ENCODE measurements at regions not wholly inside any gene's neighbourhood (a gene's known extent, or its start where the extent isn't known, plus 50 kb on each side); places are given as distances from the start of the nearest gene placed in this dataset.

DNA sequence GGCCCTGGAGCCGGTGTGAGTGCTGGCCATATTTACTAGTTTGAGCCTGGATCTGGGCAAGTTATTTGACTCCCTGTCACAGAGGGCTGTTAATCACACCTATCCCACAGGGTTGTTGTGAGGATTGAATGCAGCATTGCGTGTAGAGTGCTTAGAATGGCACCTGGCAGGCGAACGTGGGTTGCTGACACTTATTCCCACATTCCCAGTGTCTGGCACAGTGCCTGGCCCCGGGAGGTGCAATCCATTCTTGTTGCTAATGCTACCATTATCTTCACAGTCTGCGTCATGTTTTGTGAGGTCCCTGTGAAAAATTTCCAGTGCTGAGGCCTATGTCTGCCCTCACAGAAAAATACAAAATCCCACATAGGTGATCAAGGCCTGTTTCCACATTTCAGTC is 66.1 kb downstream of the CD2 start:
- Histone ChIP-seq H2BK120ac (ENCODE audit: low read depth, low read length, poor library complexity, severe bottlenecking) (no peak overlapping the region), H3T11ph (ENCODE audit: low read length) (no peak overlapping the region), H3K18ac (ENCODE audit: insufficient read length, low read depth, low read length) (no peak overlapping the region), H4K5ac (ENCODE audit: insufficient read length, low read depth, low read length) (no peak overlapping the region), H3K4me2 (ENCODE audit: insufficient read depth, insufficient read length, low read length) (no peak overlapping the region), H2AFZ (ENCODE audit: low read length) (no peak overlapping the region), H4K8ac (replicated peaks; ENCODE audit: insufficient read length, low read depth, low read length) (no peak overlapping the region), H2BK12ac (ENCODE audit: insufficient read length, low read depth, low read length) (no peak overlapping the region), H3K4me1 (ENCODE audit: insufficient read depth, low read length) (peaks cover 4% of the 10 kb centered on the region; the same call in 1 of the 2 replicates), H3K14ac (ENCODE audit: insufficient read depth, low read length) (no peak overlapping the region), H4K20me1 (ENCODE audit: control insufficient read depth, insufficient read depth, insufficient read length) (no peaks in the 10 kb centered on the region), H3K4ac (ENCODE audit: low read depth, low read length) (no peak overlapping the region), H2BK20ac (ENCODE audit: low read depth, low read length, poor library complexity, severe bottlenecking) (no peak overlapping the region), H3K23ac (ENCODE audit: insufficient read length, low read depth, low read length) (no peak overlapping the region), H3K79me1 (ENCODE audit: insufficient read depth, low read depth, low read length, poor library complexity, severe bottlenecking) (no peaks in the 10 kb centered on the region), H3K9me3 (ENCODE audit: control insufficient read depth, low read depth, low read length) (no peaks in the 10 kb centered on the region), H3K56ac (ENCODE audit: insufficient read length, low read depth, low read length) (no peak overlapping the region), H2BK15ac (ENCODE audit: low read depth, low read length) (no peak overlapping the region), H3K27me3 (ENCODE audit: insufficient read depth, low read length) (no peaks in the 10 kb centered on the region), H3K23me2 (ENCODE audit: insufficient read length, low read depth, low read length, poor library complexity, severe bottlenecking) (no peaks in the 10 kb centered on the region), H3K27ac (ENCODE audit: insufficient read length, low read depth, low read length) (no peak overlapping the region), H4K91ac (ENCODE audit: insufficient read length, low read depth, low read length) (no peak overlapping the region), H2AK5ac (ENCODE audit: insufficient read length, low read length) (no peak overlapping the region), H3K79me2 (ENCODE audit: insufficient read depth, low read length) (no peaks in the 10 kb centered on the region), H3K9ac (ENCODE audit: extremely low read depth, insufficient read length, low read length) (no peak overlapping the region), H2BK5ac (ENCODE audit: insufficient read length, low read length) (no peak overlapping the region)
- Mint-ChIP-seq H3K9me3 (no peaks in the 10 kb centered on the region), H3K4me3 (no peak overlapping the region), H3K36me3 (ENCODE audit: insufficient read depth in 1 of 3, low read depth in 3 of 3) (no peaks in the 10 kb centered on the region), H3K27me3 (ENCODE audit: low read depth) (no peaks in the 10 kb centered on the region), H3K27ac (no peak overlapping the region), H3K4me1 (peaks cover 15 to 17% of the 10 kb centered on the region in 2 experiments)
- no peak for TF ChIP-seq CTCF (conservative IDR thresholded peaks at IDR 0.05)
- no CpG with 5 or more reads among the region's 6 CpGs for WGBS (ENCODE audit: extremely low coverage, insufficient read length, low lambda C conversion rate)
- no peak for DNase-seq

Data from H9 (cell line).